ENCODE measurements at regions not wholly inside any gene's neighbourhood (a gene's known extent, or its start where the extent isn't known, plus 50 kb on each side); places are given as distances from the start of the nearest gene placed in this dataset.
"Not testable (repeated sequence)": the region's sequence is repeated elsewhere in the genome, so short reads cannot be mapped to it uniquely, and the experiment has no call there.

GRCh38 chr2:94737736-94738342 is 133.4 kb upstream of the TEKT4 start:
- DNase-seq (ENCODE audit: low spot score), result not testable (repeated sequence)

GRCh38 chr2:94753466-94753998 is 117.7 kb upstream of the TEKT4 start:
- DNase-seq (ENCODE audit: low spot score), result no peak

DNA sequence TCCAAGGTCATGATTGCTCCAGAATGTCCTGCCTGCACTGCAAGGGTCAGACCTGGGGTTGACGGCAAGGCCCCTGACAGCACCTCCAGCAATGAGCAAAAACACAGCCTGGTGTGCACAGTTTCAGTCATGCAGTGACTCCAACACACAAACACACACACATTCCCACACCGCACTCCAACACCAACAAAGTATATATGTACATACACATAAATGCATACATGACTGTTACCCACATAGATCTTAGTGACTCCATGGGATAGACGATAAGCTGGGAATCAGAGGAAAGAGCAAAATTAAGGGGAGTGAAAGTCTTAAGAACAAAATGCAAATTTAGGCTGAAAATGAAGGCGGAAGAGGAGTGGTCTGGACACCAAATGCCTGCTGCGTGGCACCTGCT is 112.7 kb upstream of the TEKT4 start:
- DNase-seq (ENCODE audit: low spot score), result no peak

DNA sequence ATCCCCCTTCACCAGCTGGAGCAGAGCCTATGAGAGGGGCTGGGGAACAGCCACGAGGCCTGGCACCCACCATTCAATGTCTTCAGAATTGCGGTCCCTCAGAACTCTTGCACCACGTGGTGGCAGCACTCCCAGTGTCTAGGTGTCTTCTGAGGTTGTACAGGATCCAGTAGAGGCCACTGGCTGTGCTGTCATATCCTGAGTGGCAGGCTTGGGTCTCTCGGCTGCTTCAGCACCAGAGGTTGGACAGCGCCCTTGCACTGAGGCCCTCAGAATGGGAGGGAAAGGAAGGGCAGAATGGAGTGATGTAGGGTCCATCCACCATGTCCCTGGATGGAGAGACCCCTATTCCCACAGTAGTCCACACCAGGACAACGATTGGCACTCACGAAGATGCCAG is 112.0 kb upstream of the TEKT4 start:
- DNase-seq (ENCODE audit: low spot score), result peak; percentile 33

GRCh38 chr2:94762600-94762999 is 108.6 kb upstream of the TEKT4 start:
- DNase-seq (ENCODE audit: low spot score), result peak; percentile 2

DNA sequence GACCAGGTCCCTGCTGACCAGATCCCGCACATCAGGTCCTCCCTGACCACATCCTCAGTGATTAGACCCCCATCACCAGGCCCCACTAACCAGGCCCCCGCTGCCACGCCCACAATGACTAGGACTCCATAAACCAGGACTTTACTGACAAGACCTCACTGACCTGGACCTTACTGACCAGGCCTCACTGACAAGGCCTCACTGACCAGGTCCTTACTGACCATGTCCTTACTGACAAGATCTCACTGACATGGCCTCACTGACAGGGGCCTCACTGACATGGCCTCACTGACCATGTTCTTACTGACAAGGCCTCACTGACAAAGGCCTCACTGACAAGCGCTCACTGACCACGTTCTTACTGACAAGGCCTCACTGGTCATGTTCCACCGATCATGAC is 107.9 kb upstream of the TEKT4 start:
- DNase-seq (ENCODE audit: low spot score), result no peak

DNA sequence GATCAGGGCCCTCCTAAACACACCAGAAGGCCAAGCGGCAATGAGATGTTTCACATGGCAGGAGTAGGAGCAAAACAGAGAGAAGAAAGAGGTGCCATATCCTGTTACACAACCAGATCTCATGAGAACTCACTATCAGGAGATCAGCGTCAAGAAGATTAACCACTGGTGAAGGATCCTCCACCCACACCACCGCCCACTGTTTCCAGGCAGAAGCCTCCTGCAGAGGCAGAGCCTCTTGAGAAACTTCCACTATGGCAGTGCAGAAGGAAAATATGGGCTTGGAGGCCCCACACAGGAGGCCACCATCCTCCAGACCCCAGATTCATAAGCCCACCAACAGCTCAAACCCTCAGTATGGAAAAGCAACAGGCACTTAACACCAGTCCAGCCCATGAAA is 106.9 kb upstream of the TEKT4 start:
- not testable (repeated sequence) for DNase-seq (ENCODE audit: low spot score)

- no peak for DNase-seq (ENCODE audit: low spot score)
Observed at GRCh38 chr2:94767336-94767735, 103.9 kb upstream of the TEKT4 start.

GRCh38 chr2:94769733-94770132 is 101.5 kb upstream of the TEKT4 start:
- DNase-seq (ENCODE audit: low spot score), result no peak

DNA sequence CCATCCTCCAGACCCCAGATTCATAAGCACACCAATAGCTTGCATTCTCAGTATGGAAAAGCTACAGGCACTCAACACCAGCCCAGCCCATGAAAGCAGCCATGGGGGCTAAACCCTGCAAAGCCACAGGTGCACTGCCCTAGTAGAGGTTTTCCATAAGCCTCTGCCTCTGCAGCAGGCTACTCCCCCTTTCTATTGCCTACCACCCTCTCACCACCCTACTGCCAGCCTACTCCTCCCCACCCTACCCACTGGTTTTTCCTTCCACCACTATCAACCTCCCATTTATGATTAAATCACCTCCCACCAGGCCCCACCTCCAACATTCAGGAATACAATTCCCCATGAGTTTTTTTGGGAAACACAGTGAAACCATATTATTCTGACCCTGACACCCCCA is 96.4 kb upstream of the TEKT4 start:
- DNase-seq (ENCODE audit: low spot score), result no peak

- no peak for DNase-seq (ENCODE audit: low spot score)
Observed at GRCh38 chr2:94776036-94776435, 95.2 kb upstream of the TEKT4 start.

DNA sequence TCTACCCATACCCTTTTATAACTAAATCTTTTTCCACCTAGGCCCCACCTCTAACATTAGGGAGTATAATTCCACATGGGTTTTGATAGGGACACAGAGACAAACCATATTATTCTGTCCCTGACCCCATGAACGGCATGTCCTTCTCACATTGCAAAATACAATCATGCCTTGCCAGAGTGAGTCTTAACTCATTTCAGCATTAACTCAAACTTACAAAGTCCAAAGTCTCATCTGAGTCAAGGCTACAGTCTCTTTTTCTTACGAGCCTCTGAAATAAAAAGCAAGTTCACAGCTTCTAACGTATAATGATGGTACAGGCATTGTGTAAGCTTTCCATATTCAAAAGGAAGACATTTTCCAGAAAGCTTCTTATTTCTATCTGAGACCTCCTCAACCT is 86.1 kb upstream of the TEKT4 start:
- not testable (repeated sequence) for DNase-seq (ENCODE audit: low spot score)

DNA sequence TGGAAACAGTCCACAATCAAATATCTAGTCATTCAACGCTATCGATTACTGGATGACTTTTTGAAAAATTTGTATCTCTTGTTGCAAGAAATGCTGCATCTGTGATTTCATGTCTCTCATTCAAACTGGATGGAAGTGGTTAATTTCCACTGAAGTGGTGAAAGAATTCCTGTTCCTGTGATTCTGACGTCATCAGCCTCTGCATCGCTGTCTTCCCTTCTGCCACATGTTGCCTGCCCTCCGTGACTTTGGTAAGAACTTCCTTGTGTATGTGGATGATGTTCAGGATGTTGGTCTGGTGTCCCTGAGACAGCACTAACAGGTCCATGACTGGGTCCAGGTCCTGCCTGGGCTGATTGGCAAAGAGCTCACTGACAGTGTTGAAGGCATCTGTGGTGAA is 84.8 kb upstream of the TEKT4 start:
- DNase-seq (ENCODE audit: low spot score), result not testable (repeated sequence)

GRCh38 chr2:94790169-94790568 is 81.1 kb upstream of the TEKT4 start:
- not testable (repeated sequence) for DNase-seq (ENCODE audit: low spot score)

GRCh38 chr2:94797235-94797634 is 74.0 kb upstream of the TEKT4 start:
- DNase-seq (ENCODE audit: low spot score), result peak; percentile 20
